Lower lobe of right lung (tissue), 2 donors: ENCODE measurements at regions not wholly inside any gene's neighbourhood (a gene's known extent, or its start where the extent isn't known, plus 50 kb on each side); places are given as distances from the start of the nearest gene placed in this dataset.

Experiments
- ATAC-seq, 2 donors: fragments of 200-7000 bp; cut with Tn5 transposase; one replicate each; pipeline ENCODE4 v1.9.1; 2020 to 2022; ENCODE audit warnings: mild to moderate bottlenecking in 2 of 2, moderate library complexity in 2 of 2
- DNase-seq: peaks from one replicate; pipeline ENCODE4 v3.0.0-alpha.2; 2020
- H3K27ac ChIP-seq: fragments of 200-600 bp; one replicate; pipeline ENCODE4 v1.8.0; 2022
- H3K27me3 ChIP-seq: fragments of 200-600 bp; one replicate; pipeline ENCODE4 v1.8.0; 2022; ENCODE audit warnings: low read depth
- H3K36me3 ChIP-seq: fragments of 200-600 bp; one replicate; pipeline ENCODE4 v1.8.0; 2022; ENCODE audit warnings: mild to moderate bottlenecking
- H3K4me1 ChIP-seq: fragments of 200-600 bp; one replicate; pipeline ENCODE4 v1.8.0; 2022
- H3K4me3 ChIP-seq: fragments of 200-600 bp; one replicate; pipeline ENCODE4 v1.8.0; 2022; ENCODE audit warnings: mild to moderate bottlenecking
- H3K9me3 ChIP-seq: fragments of 200-600 bp; one replicate; pipeline ENCODE4 v1.8.0; 2022
- CTCF ChIP-seq: fragments of 200-600 bp; IDR thresholded peaks from one replicate; pipeline ENCODE4 v1.8.0; 2022; ENCODE audit warnings: antibody characterized with exemption, mild to moderate bottlenecking
- intact Hi-C: fragments of 100-400 bp; cut with DNase I; formaldehyde crosslinking; loops from one replicate; pipeline ENCODE4 v1.11.0; 2022
- donor health status: DM: no; HTN: yes; CAD: no; lungs with severe emphysema.

GRCh38 chr2:239533569-239534316, 132.9 kb upstream of the HDAC4 start:
- no peak for DNase-seq

GRCh38 chr2:239532859-239533258, 132.0 kb upstream of the HDAC4 start:
- Histone ChIP-seq H3K9me3 (peaks cover 8% of the 10 kb centered on the region), H3K4me3 (no peak overlapping the region), H3K27me3 (no peaks in the 10 kb centered on the region), H3K4me1 (no peaks in the 10 kb centered on the region), H3K36me3 (no peaks in the 10 kb centered on the region), H3K27ac (no peak overlapping the region)
- DNase-seq: no peak
- TF ChIP-seq CTCF: no peak
- intact Hi-C loops: no loop called here
- ATAC-seq: no peak

More at GRCh38 chr2:239533569-239534316, 132.9 kb upstream of the HDAC4 start:
- Histone ChIP-seq H3K27ac (no peak overlapping the region), H3K36me3 (no peaks in the 10 kb centered on the region), H3K4me3 (no peak overlapping the region), H3K4me1 (no peaks in the 10 kb centered on the region), H3K9me3 (peaks cover 8% of the 10 kb centered on the region), H3K27me3 (no peaks in the 10 kb centered on the region)
- no peak for ATAC-seq
- TF ChIP-seq CTCF: no peak
- intact Hi-C loops: no loop called here

- Histone ChIP-seq H3K36me3 (no peaks in the 10 kb centered on the region), H3K9me3 (peaks cover 8% of the 10 kb centered on the region), H3K4me1 (no peaks in the 10 kb centered on the region), H3K4me3 (no peak overlapping the region), H3K27me3 (no peaks in the 10 kb centered on the region), H3K27ac (no peak overlapping the region)
- ATAC-seq (no peak), DNase-seq (no peak)
- intact Hi-C loops: no loop called here
- TF ChIP-seq CTCF: no peak
Observed at GRCh38 chr2:239532250-239532649, 131.4 kb upstream of the HDAC4 start.

- Histone ChIP-seq H3K9me3 (peaks cover 8% of the 10 kb centered on the region), H3K4me1 (no peaks in the 10 kb centered on the region), H3K36me3 (no peaks in the 10 kb centered on the region), H3K27ac (no peak overlapping the region), H3K4me3 (no peak overlapping the region), H3K27me3 (no peaks in the 10 kb centered on the region)
- ATAC-seq (no peak), DNase-seq (peak; percentile 7)
- no peak for TF ChIP-seq CTCF
- intact Hi-C loops: no loop called here
Observed at GRCh38 chr2:239531456-239532241, 130.8 kb upstream of the HDAC4 start.

- no peak overlapping the region for H3K27ac ChIP-seq
- intact Hi-C loops: no loop called here
- TF ChIP-seq CTCF: no peak
- H3K27me3 ChIP-seq: no peaks in the 10 kb centered on the region
- DNase-seq (no peak), ATAC-seq (no peak)
- no peaks in the 10 kb centered on the region for H3K4me1 ChIP-seq
- no peak overlapping the region for H3K4me3 ChIP-seq
- H3K9me3 ChIP-seq: peaks cover 8% of the 10 kb centered on the region
- no peaks in the 10 kb centered on the region for H3K36me3 ChIP-seq
Observed at GRCh38 chr2:239530749-239531316, 130.0 kb upstream of the HDAC4 start.
